ENCODE measurements at regions not wholly inside any gene's neighbourhood (a gene's known extent, or its start where the extent isn't known, plus 50 kb on each side); places are given as distances from the start of the nearest gene placed in this dataset.

- TF ChIP-seq POLR2A (IDR thresholded peaks at IDR 0.05; ENCODE audit: low read length) (no peak), GATA1 (IDR thresholded peaks at IDR 0.05; ENCODE audit: low read depth, low read length) (no peak)
Observed at GRCh38 chr2:142463047-142463446, 332.2 kb upstream of the LRP1B start.
